ENCODE measurements at regions not wholly inside any gene's neighbourhood (a gene's known extent, or its start where the extent isn't known, plus 50 kb on each side); places are given as distances from the start of the nearest gene placed in this dataset.
"Not testable (repeated sequence)": the region's sequence is repeated elsewhere in the genome, so short reads cannot be mapped to it uniquely, and the experiment has no call there.

- H3K14ac ChIP-seq (ENCODE audit: insufficient read length); H3K4me2 ChIP-seq (ENCODE audit: insufficient read depth in 1 of 2, low read depth in 2 of 2, low read length in 2 of 2); H4K8ac ChIP-seq (ENCODE audit: extremely low read depth, insufficient read depth, low read length); H2BK5ac ChIP-seq (ENCODE audit: low read depth, low read length); H2BK120ac ChIP-seq (replicated peaks; ENCODE audit: low read depth, low read length); H3K4ac ChIP-seq (replicated peaks; ENCODE audit: insufficient read length, low read depth, low read length); FAIRE-seq; H3K56ac ChIP-seq (replicated peaks; ENCODE audit: insufficient read length, low read depth, low read length); CTCF ChIA-PET (ENCODE audit: partially characterized antibody); H3K9ac ChIP-seq (replicated peaks in 1 of 4; ENCODE audit: extremely low read depth in 1 of 4, low read depth in 3 of 4, low read length in 3 of 4); H3K79me1 ChIP-seq (ENCODE audit: low read depth, low read length); H3K27me3 ChIP-seq (replicated peaks in 1 of 4; ENCODE audit: control insufficient read depth in 3 of 4, extremely low read depth in 1 of 4, insufficient read depth in 3 of 4, low read length in 3 of 4); H4K91ac ChIP-seq (replicated peaks; ENCODE audit: insufficient read length, low read length); H2AK5ac ChIP-seq (ENCODE audit: low read depth, low read length); H3K18ac ChIP-seq (ENCODE audit: extremely low read depth, low read length); H2BK20ac ChIP-seq (ENCODE audit: low read length); H3K4me1 ChIP-seq (replicated peaks in 1 of 4; ENCODE audit: control insufficient read depth in 3 of 4, insufficient read depth in 4 of 4, low read length in 3 of 4); H2BK15ac ChIP-seq (ENCODE audit: low read length); DNase-seq (ENCODE audit: low read depth in 1 of 2, low spot score in 2 of 2); H3K4me3 ChIP-seq (ENCODE audit: extremely low read depth in 1 of 4, insufficient read depth in 2 of 4, low read depth in 3 of 4, low read length in 4 of 4); H3K23ac ChIP-seq (ENCODE audit: insufficient read length); H4K5ac ChIP-seq (ENCODE audit: insufficient read length, low read depth, low read length); H3K79me2 ChIP-seq (ENCODE audit: control insufficient read depth in 1 of 2, insufficient read depth in 2 of 2, low read length in 2 of 2); H3K27ac ChIP-seq (ENCODE audit: low read depth, low read length); H3K9me3 ChIP-seq (ENCODE audit: insufficient read depth in 2 of 2, low read depth in 1 of 2, low read length in 1 of 2); H2BK12ac ChIP-seq (ENCODE audit: low read depth, low read length); H2AFZ ChIP-seq (ENCODE audit: low read length); H3K23me2 ChIP-seq (ENCODE audit: low read depth, low read length); H3K36me3 ChIP-seq (ENCODE audit: control insufficient read depth in 2 of 4, insufficient read depth in 4 of 4, low read length in 3 of 4); H4K20me1 ChIP-seq (replicated peaks in 1 of 2; ENCODE audit: control insufficient read depth in 1 of 2, insufficient read depth in 2 of 2, low read length in 2 of 2): not testable (repeated sequence)
- 94% methylated on average over 1 of the region's 1 CpG; no CpG with 5 or more reads in 1 of the 2 experiments for WGBS, 2 experiments (ENCODE audit: extremely low coverage in 1 of 2, insufficient coverage in 1 of 2, insufficient read length in 1 of 2, insufficient replicate concordance in 2 of 2, low coverage in 1 of 2, low lambda C conversion rate in 2 of 2, missing lambda C conversion rate in 1 of 2)
- POLR2A ChIA-PET (ENCODE audit: partially characterized antibody), result interaction anchor here (0.6 kb wide), 1 partner anchor 435 kb away, joined by 3 read pairs; no protein-coding TSS in a partner anchor
These were observed 294.2 kb upstream of the SGK1 start for GRCh38 chr6:134612128-134612527.
